Lower lobe of right lung (tissue), 2 donors: ENCODE measurements at regions not wholly inside any gene's neighbourhood (a gene's known extent, or its start where the extent isn't known, plus 50 kb on each side); places are given as distances from the start of the nearest gene placed in this dataset.

Experiments
- ATAC-seq, 2 donors: fragments of 200-7000 bp; cut with Tn5 transposase; one replicate each; pipeline ENCODE4 v1.9.1; 2020 to 2022; ENCODE audit warnings: mild to moderate bottlenecking in 2 of 2, moderate library complexity in 2 of 2
- DNase-seq: peaks from one replicate; pipeline ENCODE4 v3.0.0-alpha.2; 2020
- H3K27ac ChIP-seq: fragments of 200-600 bp; one replicate; pipeline ENCODE4 v1.8.0; 2022
- H3K27me3 ChIP-seq: fragments of 200-600 bp; one replicate; pipeline ENCODE4 v1.8.0; 2022; ENCODE audit warnings: low read depth
- H3K36me3 ChIP-seq: fragments of 200-600 bp; one replicate; pipeline ENCODE4 v1.8.0; 2022; ENCODE audit warnings: mild to moderate bottlenecking
- H3K4me1 ChIP-seq: fragments of 200-600 bp; one replicate; pipeline ENCODE4 v1.8.0; 2022
- H3K4me3 ChIP-seq: fragments of 200-600 bp; one replicate; pipeline ENCODE4 v1.8.0; 2022; ENCODE audit warnings: mild to moderate bottlenecking
- H3K9me3 ChIP-seq: fragments of 200-600 bp; one replicate; pipeline ENCODE4 v1.8.0; 2022
- CTCF ChIP-seq: fragments of 200-600 bp; IDR thresholded peaks from one replicate; pipeline ENCODE4 v1.8.0; 2022; ENCODE audit warnings: antibody characterized with exemption, mild to moderate bottlenecking
- intact Hi-C: fragments of 100-400 bp; cut with DNase I; formaldehyde crosslinking; loops from one replicate; pipeline ENCODE4 v1.11.0; 2022
- donor health status: DM: no; HTN: yes; CAD: no; lungs with severe emphysema.

- intact Hi-C loops, result no loop called here
- Histone ChIP-seq H3K27ac (no peak overlapping the region), H3K27me3 (peaks cover 13% of the 10 kb centered on the region), H3K4me1 (no peaks in the 10 kb centered on the region), H3K4me3 (no peak overlapping the region), H3K36me3 (no peaks in the 10 kb centered on the region), H3K9me3 (no peaks in the 10 kb centered on the region)
- ATAC-seq, result no peak
- no peak for DNase-seq
- no peak for TF ChIP-seq CTCF
These were observed 152.8 kb upstream of the WSCD2 start for GRCh38 chr12:107976331-107976730.

GRCh38 chr12:107978201-107978600, 150.9 kb upstream of the WSCD2 start:
- Histone ChIP-seq H3K4me3 (no peak overlapping the region), H3K27me3 (peaks cover 23% of the 10 kb centered on the region), H3K27ac (no peak overlapping the region), H3K36me3 (no peaks in the 10 kb centered on the region), H3K9me3 (no peaks in the 10 kb centered on the region), H3K4me1 (no peaks in the 10 kb centered on the region)
- intact Hi-C loops, result no loop called here
- no peak for DNase-seq
- no peak for TF ChIP-seq CTCF
- no peak for ATAC-seq

- intact Hi-C loops, result no loop called here
- H3K27ac ChIP-seq, result no peak overlapping the region
- no peak overlapping the region for H3K4me3 ChIP-seq
- no peaks in the 10 kb centered on the region for H3K4me1 ChIP-seq
- ATAC-seq (no peak), DNase-seq (no peak)
- no peaks in the 10 kb centered on the region for H3K9me3 ChIP-seq
- no peak for TF ChIP-seq CTCF
- H3K27me3 ChIP-seq, result peaks cover 23% of the 10 kb centered on the region
- H3K36me3 ChIP-seq, result no peaks in the 10 kb centered on the region
These were observed 150.4 kb upstream of the WSCD2 start for GRCh38 chr12:107978641-107979040.

GRCh38 chr12:107983756-107984472, 145.2 kb upstream of the WSCD2 start:
- no peak overlapping the region for H3K27ac ChIP-seq
- peaks cover 22% of the 10 kb centered on the region for H3K27me3 ChIP-seq
- no peak for DNase-seq
- no peak for TF ChIP-seq CTCF
- no peak for ATAC-seq
- intact Hi-C loops, result no loop called here
- H3K36me3 ChIP-seq, result no peaks in the 10 kb centered on the region
- H3K4me3 ChIP-seq, result no peak overlapping the region
- H3K9me3 ChIP-seq, result no peaks in the 10 kb centered on the region
- H3K4me1 ChIP-seq, result no peaks in the 10 kb centered on the region

GRCh38 chr12:107984973-107985372, 144.1 kb upstream of the WSCD2 start:
- no peak for TF ChIP-seq CTCF
- intact Hi-C loops, result no loop called here
- Histone ChIP-seq H3K4me3 (no peak overlapping the region), H3K27me3 (peaks cover 15% of the 10 kb centered on the region), H3K4me1 (no peaks in the 10 kb centered on the region), H3K9me3 (no peaks in the 10 kb centered on the region), H3K27ac (no peak overlapping the region), H3K36me3 (no peaks in the 10 kb centered on the region)
- ATAC-seq (no peak), DNase-seq (no peak)
